Stimulated activated naive CD8-positive, alpha-beta T cell treated with anti-CD3 and anti-CD28 coated beads, Interleukin-15, amount 100 ng/mL, for 72 hours (primary cell): ENCODE measurements at regions not wholly inside any gene's neighbourhood (a gene's known extent, or its start where the extent isn't known, plus 50 kb on each side); places are given as distances from the start of the nearest gene placed in this dataset.

Experiments
- ATAC-seq: fragments of 150-1000 bp; cut with Tn5 transposase; 2 replicates; pipeline ENCODE4 v1.10.0; 2021; ENCODE audit warnings: mild to moderate bottlenecking, moderate library complexity
- DNase-seq, 2 donors: peaks; one replicate each; pipeline ENCODE4 v3.0.0; 2021 to 2022
- H3K27ac Mint-ChIP-seq, 2 donors: one replicate each; pipeline ENCODE4 v1.8.0; 2022; ENCODE audit warnings: mild to moderate bottlenecking in 2 of 2, mixed read lengths in 2 of 2, moderate library complexity in 2 of 2
- H3K27me3 Mint-ChIP-seq: one replicate; pipeline ENCODE4 v1.8.0; 2022; ENCODE audit warnings: mixed read lengths
- H3K4me1 Mint-ChIP-seq: one replicate; pipeline ENCODE4 v1.8.0; 2022; ENCODE audit warnings: mild to moderate bottlenecking, mixed read lengths
- H3K4me3 Mint-ChIP-seq, 2 donors: one replicate each; pipeline ENCODE4 v1.8.0; 2022; ENCODE audit warnings: mild to moderate bottlenecking in 2 of 2, mixed read lengths in 2 of 2, moderate library complexity in 1 of 2
- H3K9me3 Mint-ChIP-seq, 2 donors: one replicate each; pipeline ENCODE4 v1.8.0; 2022; ENCODE audit warnings: mixed read lengths in 2 of 2

DNA sequence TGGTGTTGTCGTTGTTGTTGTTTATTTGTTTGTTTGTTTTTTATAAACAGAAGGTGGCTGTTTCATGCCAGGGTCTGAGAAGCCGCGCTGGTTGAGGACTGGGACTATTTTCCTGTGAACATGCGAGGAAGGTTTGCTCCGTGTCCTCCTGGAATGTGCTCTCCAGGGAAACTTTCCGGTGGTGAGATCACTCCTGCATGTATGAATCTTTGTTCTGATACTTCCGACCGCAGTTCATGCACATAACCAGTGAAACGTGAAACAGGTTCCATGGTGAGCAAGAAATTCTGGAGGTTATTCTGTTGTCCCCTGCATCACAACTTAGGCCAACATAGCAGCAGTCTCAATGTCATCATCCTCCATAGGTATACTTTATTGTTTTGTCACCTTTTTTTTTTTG lies 187.6 kb upstream of the ARGLU1 start:
- ATAC-seq = no peak
- H3K27me3 Mint-ChIP-seq = peaks cover 22% of the 10 kb centered on the region

DNA sequence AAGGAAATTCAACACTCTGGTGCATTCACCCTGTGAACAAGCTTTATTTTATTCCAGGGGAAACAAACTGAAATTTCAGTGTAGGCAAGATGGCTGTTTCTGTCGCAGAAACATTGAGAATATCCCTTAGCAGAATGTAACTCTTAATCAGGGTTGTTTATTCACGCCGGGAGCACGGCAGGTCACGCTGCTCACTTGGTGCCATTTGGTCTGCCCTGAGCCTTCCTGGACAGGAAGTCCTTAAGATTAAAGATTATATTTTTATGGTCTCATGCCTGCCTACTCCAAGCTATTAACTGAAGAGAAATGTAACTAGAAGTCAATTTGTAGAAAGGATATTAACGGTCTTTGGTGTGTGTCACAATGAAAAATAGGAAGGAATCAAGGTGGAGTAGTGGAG lies 185.3 kb upstream of the ARGLU1 start:
- Mint-ChIP-seq H3K4me1 (peaks cover 4% of the 10 kb centered on the region), H3K27ac (no peak overlapping the region), H3K4me3 (no peak overlapping the region), H3K27me3 (peaks cover 22% of the 10 kb centered on the region), H3K9me3 (peaks cover 0 to 6% of the 10 kb centered on the region in 2 donors)
- ATAC-seq = no peak
- no peak for DNase-seq

More for the DNA sequence above, 187.6 kb upstream of the ARGLU1 start:
- Mint-ChIP-seq H3K9me3 (peaks cover 0 to 6% of the 10 kb centered on the region in 2 donors), H3K4me3 (no peak overlapping the region), H3K4me1 (peaks cover 4% of the 10 kb centered on the region), H3K27ac (no peak overlapping the region)
- DNase-seq = no peak

DNA sequence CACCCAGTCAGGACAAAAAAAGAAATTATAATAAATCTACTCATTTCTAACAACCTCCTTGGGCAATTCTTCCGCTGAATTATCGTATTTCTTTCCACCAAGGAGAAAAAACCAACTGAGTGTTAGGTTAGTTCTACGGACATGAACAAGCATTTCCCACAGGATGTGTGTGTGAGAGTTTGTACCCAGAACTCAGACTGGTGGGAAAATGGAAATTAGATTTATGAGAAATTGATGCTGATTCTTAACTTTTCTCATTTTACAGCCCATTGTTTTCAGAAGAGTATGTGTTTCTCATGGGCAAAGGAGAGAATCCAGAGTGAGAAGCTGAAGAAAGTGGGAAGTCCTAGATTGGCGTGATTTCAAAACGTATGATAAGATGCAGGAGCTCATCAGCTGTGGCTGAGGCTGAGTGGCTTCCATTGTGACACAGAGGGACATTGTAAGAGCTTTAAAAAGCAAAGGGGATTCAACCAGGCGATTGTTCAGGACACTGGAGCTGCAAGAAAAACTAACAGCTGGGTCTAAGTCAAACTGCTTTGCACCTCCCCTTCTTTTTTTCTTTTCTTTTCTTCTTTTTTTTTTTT lies 184.7 kb upstream of the ARGLU1 start:
- no peak overlapping the region for H3K27ac Mint-ChIP-seq
- DNase-seq = no peak
- H3K4me3 Mint-ChIP-seq = no peak overlapping the region
- H3K4me1 Mint-ChIP-seq = peaks cover 4% of the 10 kb centered on the region
- peaks cover 22% of the 10 kb centered on the region for H3K27me3 Mint-ChIP-seq
- peaks cover 0 to 3% of the 10 kb centered on the region in 2 donors for H3K9me3 Mint-ChIP-seq
- no peak for ATAC-seq

DNA sequence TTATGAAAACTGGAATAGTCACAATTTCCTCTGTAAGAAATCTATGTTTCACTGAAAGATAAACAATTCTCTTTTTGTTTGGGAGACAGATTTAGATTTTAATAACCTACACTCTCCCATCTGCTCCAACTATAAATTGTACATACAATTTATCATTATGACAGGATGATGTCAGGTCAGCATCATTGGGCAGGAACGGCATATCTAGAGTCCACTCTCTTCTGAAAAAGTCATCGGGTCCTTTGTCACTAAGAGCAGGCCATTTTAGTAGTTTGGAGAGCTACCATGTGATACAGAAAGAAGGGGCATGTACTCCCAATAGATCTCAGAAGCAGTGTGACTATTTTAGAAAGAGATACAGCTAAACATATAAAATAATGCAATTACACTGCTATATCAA lies 180.8 kb upstream of the ARGLU1 start:
- Mint-ChIP-seq H3K27ac (no peak overlapping the region), H3K4me1 (peaks cover 4% of the 10 kb centered on the region), H3K27me3 (peaks cover 12% of the 10 kb centered on the region), H3K4me3 (no peak overlapping the region), H3K9me3 (no peaks in the 10 kb centered on the region)
- ATAC-seq = no peak
- DNase-seq = no peak

DNA sequence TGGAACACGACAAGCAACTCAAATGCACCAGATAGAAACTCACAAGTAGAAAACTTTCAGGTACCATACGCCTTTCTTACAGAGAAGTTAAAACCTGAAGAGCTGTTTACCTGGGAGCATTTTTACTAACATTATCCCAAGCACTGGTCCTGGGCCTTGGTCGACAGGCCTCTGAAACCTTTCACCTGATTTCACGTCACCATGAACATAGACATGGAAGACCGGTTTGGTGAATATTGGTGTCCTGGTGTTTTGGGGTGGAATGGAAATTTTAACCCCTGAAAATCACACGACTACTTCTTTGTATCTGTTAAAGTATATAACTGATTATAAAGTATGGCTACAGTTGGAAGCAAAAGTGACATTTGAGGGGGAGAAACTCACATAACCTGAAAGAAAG lies 176.6 kb upstream of the ARGLU1 start:
- H3K27ac Mint-ChIP-seq = no peak overlapping the region
- no peaks in the 10 kb centered on the region for H3K4me1 Mint-ChIP-seq
- H3K4me3 Mint-ChIP-seq = no peak overlapping the region
- ATAC-seq (no peak), DNase-seq (no peak)
- no peaks in the 10 kb centered on the region for H3K9me3 Mint-ChIP-seq
- no peaks in the 10 kb centered on the region for H3K27me3 Mint-ChIP-seq

DNA sequence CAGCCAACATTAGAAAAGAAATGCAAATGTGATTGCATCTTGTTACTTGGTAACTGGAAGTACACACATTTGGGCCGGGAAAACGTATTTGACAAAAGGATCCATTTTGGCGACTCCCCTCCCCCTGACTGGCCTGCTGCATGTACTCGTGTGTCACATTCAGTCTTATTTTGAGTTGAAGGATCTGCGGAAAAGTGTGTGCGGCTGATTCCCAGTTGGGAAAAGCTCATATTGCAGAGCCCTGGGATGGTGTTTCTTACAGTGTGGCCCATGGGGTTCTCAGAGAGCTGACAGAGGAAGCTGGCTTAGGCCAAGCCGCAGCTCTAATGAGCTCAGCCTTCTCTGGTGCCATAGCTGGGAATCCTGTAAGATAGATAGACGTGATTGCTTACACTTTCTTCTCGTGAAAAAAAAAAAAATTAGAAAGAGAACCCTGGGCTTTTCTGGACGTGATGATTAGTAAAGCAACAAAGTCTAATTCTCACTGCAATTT lies 170.3 kb upstream of the ARGLU1 start:
- H3K4me3 Mint-ChIP-seq = no peak overlapping the region
- ATAC-seq (no peak), DNase-seq (no peak)
- H3K9me3 Mint-ChIP-seq = peaks cover 0 to 6% of the 10 kb centered on the region in 2 donors
- H3K4me1 Mint-ChIP-seq = no peaks in the 10 kb centered on the region
- peaks cover 6% of the 10 kb centered on the region for H3K27me3 Mint-ChIP-seq
- no peak overlapping the region for H3K27ac Mint-ChIP-seq

DNA sequence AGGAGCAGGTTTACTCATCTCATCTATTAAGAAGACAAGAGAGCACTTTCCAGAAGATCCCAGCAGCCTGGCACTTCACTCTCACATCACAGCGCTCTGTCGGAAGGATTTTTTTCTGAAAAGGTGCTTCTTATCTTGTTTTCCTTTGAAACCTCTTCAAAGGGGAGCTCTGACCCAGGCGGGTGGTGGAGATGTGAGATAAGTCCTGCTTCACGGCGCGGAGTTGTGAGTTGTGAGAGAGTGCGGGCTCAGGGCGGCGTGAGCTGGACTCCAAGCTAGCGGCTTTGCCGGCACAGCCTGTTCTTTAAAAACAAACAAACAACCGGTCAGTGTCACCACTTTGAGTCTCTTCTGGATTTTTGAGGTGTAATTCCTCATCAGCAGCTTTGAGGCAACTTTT lies 169.0 kb upstream of the ARGLU1 start:
- no peaks in the 10 kb centered on the region for H3K4me1 Mint-ChIP-seq
- DNase-seq = no peak
- H3K4me3 Mint-ChIP-seq = no peak overlapping the region
- no peak overlapping the region for H3K27ac Mint-ChIP-seq
- peaks cover 0 to 6% of the 10 kb centered on the region in 2 donors for H3K9me3 Mint-ChIP-seq
- H3K27me3 Mint-ChIP-seq = peaks cover 14% of the 10 kb centered on the region
- ATAC-seq = no peak

DNA sequence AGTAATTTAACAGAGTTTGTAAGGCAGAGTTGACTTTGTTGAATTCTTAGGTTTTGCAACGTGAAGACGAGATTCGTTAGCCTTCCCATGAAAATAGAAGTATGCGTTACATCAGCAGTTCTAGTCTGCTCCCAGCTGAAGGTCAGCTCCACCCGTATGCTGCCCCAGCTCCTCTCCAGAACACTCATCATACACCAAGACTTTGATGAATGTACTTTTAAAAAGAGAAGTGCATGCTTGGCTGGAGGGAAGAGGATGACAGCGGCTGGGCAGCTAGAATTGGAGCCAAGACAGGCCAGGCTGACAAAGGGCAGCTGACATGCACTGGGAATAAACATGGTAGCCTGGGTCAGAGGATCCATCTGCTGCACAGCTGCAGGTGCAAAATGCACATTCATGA lies 166.3 kb upstream of the ARGLU1 start:
- Mint-ChIP-seq H3K9me3 (peaks cover 0 to 6% of the 10 kb centered on the region in 2 donors), H3K27ac (no peak overlapping the region), H3K4me1 (no peaks in the 10 kb centered on the region), H3K27me3 (peaks cover 14% of the 10 kb centered on the region), H3K4me3 (no peak overlapping the region)
- no peak for DNase-seq
- ATAC-seq = no peak

DNA sequence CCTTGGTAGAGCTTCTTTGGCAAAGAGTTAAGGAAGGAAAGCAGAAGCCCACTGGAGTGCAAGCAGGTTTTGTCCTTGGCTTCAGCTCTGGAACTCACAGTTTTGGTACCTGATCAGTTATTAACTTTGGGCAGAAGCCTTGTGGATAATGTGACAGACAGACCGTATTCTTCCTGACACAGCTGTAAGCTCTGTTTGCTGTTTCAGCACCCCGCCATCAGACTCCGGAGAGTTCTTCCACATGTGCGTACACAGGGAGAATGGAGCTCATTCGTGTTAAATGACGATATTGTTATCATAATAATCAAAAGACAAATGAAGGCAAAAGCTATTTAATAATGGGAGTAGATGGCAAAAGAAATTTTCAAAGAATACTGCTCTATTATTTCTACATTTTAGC lies 155.1 kb upstream of the ARGLU1 start:
- ATAC-seq (no peak), DNase-seq (no peak)
- Mint-ChIP-seq H3K4me1 (no peaks in the 10 kb centered on the region), H3K27me3 (no peaks in the 10 kb centered on the region), H3K9me3 (peaks cover 0 to 8% of the 10 kb centered on the region in 2 donors), H3K4me3 (no peak overlapping the region), H3K27ac (no peak overlapping the region)

DNA sequence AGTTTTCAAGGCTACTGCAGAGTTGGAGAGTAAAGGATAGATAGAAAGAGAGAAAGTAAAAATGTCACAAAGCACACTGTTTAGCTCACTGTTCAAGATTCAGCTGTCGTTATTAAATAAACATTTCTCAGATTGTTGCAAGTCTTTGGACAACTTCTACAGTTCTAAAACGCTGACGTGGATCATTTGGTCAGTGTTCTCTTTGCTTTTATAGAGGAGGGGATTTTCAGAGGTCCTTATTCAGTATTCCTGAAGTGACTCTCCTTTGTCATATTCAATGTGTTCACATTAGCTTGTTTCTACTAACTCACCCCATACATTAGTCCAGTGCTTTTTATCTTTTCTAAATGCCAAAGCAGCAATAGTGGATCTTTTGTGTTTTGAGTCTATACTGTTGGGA lies 154.7 kb upstream of the ARGLU1 start:
- no peaks in the 10 kb centered on the region for H3K27me3 Mint-ChIP-seq
- no peak overlapping the region for H3K4me3 Mint-ChIP-seq
- DNase-seq (no peak), ATAC-seq (no peak)
- H3K9me3 Mint-ChIP-seq = peaks cover 2 to 8% of the 10 kb centered on the region in 2 donors
- H3K27ac Mint-ChIP-seq = no peak overlapping the region
- no peaks in the 10 kb centered on the region for H3K4me1 Mint-ChIP-seq

DNA sequence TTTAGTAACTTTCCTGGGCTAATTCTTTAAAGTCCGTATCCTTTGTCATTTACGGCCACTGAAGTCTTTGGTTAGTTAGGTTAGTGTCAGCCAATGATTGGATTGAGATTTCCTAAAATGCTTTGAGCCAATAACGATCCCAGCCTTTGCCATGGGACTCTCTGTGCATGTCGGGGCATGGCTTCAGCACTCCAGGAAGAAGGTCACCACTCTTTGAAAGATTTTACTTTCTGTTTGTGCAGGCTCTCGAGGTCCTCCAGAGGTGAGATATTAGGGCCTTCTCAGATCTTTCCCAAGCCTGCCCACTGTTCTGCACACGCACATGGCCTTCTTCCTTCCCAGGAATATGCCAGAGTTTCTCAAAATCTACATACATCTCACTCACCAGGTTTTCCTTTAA lies 153.7 kb upstream of the ARGLU1 start:
- no peak for DNase-seq
- ATAC-seq = no peak
- H3K27me3 Mint-ChIP-seq = no peaks in the 10 kb centered on the region

DNA sequence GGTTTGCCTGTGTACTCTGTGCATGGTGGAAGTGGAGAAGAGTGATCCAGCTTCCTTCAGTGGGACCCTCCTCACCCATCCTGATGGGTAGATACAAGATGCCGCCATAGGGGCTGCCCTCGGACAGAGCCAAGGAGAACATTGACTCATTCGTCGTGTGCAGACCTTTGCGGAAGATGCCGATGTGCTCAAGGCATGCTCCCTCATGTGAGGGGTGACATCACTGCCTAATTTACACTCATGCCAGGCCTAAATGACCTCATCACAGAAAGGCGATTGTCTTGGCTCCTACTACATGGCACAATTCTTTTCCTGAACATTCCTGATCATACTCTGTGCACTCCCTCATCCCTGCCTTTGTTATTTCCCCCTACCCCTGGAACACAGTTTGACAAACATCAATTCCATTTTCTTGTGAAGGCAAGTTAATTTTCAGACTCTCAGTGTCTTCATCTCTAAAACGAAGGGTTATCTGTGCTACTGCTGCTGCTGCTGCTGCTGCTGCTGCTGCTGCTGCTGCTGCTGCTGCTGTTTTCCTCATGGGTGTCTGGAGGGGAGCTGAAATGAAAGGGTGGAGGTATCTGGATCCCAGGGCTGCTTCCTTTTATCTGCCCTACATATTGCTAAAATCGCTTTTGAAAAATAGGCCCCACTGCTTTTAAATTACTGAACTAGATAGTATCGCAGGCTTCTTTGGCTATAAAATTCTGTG lies 146.5 kb upstream of the ARGLU1 start:
- no peak for DNase-seq
- Mint-ChIP-seq H3K9me3 (peaks cover 5 to 9% of the 10 kb centered on the region in 2 donors), H3K27me3 (no peaks in the 10 kb centered on the region), H3K4me3 (no peak overlapping the region), H3K27ac (no peak overlapping the region), H3K4me1 (no peaks in the 10 kb centered on the region)
- no peak for ATAC-seq

More for the DNA sequence above, 153.7 kb upstream of the ARGLU1 start:
- no peak overlapping the region for H3K27ac Mint-ChIP-seq
- no peaks in the 10 kb centered on the region for H3K4me1 Mint-ChIP-seq
- H3K4me3 Mint-ChIP-seq = no peak overlapping the region
- peaks cover 6 to 13% of the 10 kb centered on the region in 2 donors for H3K9me3 Mint-ChIP-seq

DNA sequence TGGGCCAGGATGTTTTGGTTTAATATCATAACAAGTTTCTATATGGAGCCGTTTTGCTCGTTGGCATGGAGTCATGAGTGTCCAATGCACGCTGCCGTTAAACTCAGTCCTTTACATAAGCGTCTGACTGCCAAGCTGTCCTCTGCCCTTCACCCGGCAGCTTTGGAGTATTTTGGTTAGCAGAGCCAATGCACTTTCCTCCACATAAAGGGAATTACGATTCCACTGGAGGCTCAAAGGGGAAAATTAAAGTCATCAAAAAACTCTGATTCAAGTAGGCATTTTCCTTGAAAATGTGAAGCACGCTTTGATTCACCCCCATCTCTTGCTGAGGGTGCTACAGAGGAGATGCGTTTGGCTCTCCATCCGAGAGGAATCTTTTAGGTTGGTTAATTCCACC lies 144.4 kb upstream of the ARGLU1 start:
- Mint-ChIP-seq H3K27ac (no peak overlapping the region), H3K4me1 (no peaks in the 10 kb centered on the region), H3K4me3 (no peak overlapping the region), H3K27me3 (no peaks in the 10 kb centered on the region), H3K9me3 (peaks cover 2 to 5% of the 10 kb centered on the region in 2 donors)
- DNase-seq = no peak
- no peak for ATAC-seq

DNA sequence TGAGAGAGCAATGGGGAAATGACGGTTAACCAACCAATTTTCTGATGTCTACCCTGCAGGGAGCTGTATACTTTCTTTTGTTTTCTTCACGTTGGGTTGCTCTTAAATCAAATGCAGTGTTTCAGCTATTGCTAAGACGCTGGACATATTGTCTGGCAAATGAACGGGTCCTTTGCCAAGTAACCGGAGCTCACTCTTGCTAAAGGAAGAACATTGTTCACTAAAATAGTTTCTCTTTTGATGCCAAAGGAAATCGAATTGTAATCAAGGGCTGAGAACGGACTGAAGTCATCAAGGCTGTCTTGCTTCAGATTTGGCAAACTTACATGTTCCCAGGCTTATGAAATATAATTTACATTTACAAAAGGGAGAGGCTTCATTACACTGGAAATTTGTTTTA lies 142.3 kb upstream of the ARGLU1 start:
- no peak overlapping the region for H3K4me3 Mint-ChIP-seq
- ATAC-seq = no peak
- H3K27me3 Mint-ChIP-seq = no peaks in the 10 kb centered on the region
- no peaks in the 10 kb centered on the region for H3K4me1 Mint-ChIP-seq
- DNase-seq = no peak
- H3K27ac Mint-ChIP-seq = no peak overlapping the region
- peaks cover 0 to 3% of the 10 kb centered on the region in 2 donors for H3K9me3 Mint-ChIP-seq

DNA sequence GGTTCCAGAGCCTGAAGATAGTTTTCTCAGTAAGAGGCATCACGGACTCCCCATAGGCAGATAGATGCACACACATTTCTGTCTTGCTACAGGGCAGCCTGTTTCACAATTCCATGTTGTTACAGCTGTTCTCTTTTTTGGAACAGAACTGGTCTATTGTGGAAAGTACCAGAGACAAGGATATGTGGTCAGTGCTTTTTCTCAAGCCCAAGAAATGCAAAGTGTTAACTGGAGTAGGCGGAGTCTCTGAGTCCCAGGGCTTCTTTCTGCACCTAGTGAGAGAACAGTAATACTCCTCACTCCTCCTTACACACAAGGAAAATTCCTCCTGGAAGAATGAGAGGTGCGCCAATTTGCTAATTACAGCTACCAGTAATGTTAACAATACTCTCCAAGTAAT lies 141.6 kb upstream of the ARGLU1 start:
- ATAC-seq (no peak), DNase-seq (no peak)
- Mint-ChIP-seq H3K27me3 (peaks cover 6% of the 10 kb centered on the region), H3K4me1 (no peaks in the 10 kb centered on the region), H3K4me3 (no peak overlapping the region), H3K9me3 (peaks cover 0 to 3% of the 10 kb centered on the region in 2 donors), H3K27ac (no peak overlapping the region)

DNA sequence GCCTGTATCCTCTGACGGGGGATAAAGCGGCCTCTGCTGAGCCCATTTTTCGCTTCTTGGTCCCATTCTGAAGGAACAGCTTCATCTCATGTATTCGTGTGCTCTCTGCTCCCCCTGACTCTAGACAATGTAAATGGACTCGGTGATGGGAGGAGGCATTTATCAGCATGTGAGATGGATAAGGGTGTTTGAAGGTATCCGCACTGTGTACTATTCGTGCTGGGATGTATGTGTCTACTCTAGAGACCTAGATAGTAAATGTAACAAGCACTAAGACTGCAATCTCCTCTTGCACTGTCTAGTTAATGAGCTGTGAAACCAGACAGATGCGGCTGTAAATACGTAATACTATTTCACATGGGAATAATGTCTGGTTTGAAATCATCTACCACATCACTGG lies 134.6 kb upstream of the ARGLU1 start:
- Mint-ChIP-seq H3K27me3 (peaks cover 9% of the 10 kb centered on the region), H3K27ac (no peak overlapping the region), H3K4me1 (no peaks in the 10 kb centered on the region), H3K4me3 (no peak overlapping the region), H3K9me3 (no peaks in the 10 kb centered on the region)
- ATAC-seq (no peak), DNase-seq (no peak)
